ENCODE measurements at regions not wholly inside any gene's neighbourhood (a gene's known extent, or its start where the extent isn't known, plus 50 kb on each side); places are given as distances from the start of the nearest gene placed in this dataset.

DNA sequence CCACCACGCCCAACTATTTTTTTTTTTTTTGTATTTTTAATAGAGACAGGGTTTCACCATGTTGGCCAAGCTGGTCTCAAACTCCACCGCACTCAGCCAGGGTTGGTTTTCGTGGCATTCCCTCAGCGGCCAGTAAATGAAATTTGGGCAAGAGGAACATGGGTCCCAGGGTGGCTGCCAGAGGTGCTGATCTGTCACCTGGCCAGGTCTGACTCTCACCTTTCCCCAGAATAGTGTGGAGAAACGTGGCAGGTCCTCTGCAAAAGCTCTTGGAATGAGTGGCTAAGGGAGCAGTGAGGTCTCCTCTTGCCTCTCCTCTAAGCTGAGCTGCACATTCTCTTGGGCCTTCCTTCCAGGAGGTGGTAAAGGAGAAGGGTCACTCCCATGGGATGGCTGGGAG, 170.1 kb downstream of the IRX2 start:
- ChIA-PET POLR2A (no interaction called here), CTCF (no interaction called here)
- TF ChIP-seq EZH2 (IDR thresholded peaks at IDR 0.05; ENCODE audit: borderline replicate concordance, low read depth, low read length, severe bottlenecking) (no peak), MYC (IDR thresholded peaks at IDR 0.05; ENCODE audit: low read depth, low read length) (no peak), POLR2A (IDR thresholded peaks at IDR 0.05; ENCODE audit: low read depth, low read length) (no peak), FOS (IDR thresholded peaks at IDR 0.05; ENCODE audit: borderline replicate concordance, insufficient read depth, low read length) (no peak), JUN (IDR thresholded peaks at IDR 0.05; ENCODE audit: borderline replicate concordance, insufficient read depth, insufficient read length, low read depth) (no peak), POLR2AphosphoS5 (IDR thresholded peaks at IDR 0.05; ENCODE audit: insufficient read depth, low read depth, low read length) (no peak), GATA2 (IDR thresholded peaks at IDR 0.05; ENCODE audit: insufficient read depth, insufficient read length, low read depth, low read length) (no peak)
- TF ChIP-seq, protein P1, sequence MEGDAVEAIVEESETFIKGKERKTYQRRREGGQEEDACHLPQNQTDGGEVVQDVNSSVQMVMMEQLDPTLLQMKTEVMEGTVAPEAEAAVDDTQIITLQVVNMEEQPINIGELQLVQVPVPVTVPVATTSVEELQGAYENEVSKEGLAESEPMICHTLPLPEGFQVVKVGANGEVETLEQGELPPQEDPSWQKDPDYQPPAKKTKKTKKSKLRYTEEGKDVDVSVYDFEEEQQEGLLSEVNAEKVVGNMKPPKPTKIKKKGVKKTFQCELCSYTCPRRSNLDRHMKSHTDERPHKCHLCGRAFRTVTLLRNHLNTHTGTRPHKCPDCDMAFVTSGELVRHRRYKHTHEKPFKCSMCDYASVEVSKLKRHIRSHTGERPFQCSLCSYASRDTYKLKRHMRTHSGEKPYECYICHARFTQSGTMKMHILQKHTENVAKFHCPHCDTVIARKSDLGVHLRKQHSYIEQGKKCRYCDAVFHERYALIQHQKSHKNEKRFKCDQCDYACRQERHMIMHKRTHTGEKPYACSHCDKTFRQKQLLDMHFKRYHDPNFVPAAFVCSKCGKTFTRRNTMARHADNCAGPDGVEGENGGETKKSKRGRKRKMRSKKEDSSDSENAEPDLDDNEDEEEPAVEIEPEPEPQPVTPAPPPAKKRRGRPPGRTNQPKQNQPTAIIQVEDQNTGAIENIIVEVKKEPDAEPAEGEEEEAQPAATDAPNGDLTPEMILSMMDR (IDR thresholded peaks at IDR 0.05; ENCODE audit: extremely low read depth in 1 of 2, insufficient read depth in 1 of 2, low read depth in 1 of 2, low read length in 2 of 2): no peak
- TF ChIP-seq, protein P2, sequence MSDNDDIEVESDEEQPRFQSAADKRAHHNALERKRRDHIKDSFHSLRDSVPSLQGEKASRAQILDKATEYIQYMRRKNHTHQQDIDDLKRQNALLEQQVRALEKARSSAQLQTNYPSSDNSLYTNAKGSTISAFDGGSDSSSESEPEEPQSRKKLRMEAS (IDR thresholded peaks at IDR 0.05; ENCODE audit: insufficient read depth, insufficient read length): no peak
- peaks cover 5% of the 10 kb centered on the region for H3K9me3 ChIP-seq (replicated peaks; ENCODE audit: control insufficient read depth, insufficient read depth, low read length)
- H3K4me1 ChIP-seq (ENCODE audit: control insufficient read depth, extremely low read depth, insufficient read depth, low read length): no peaks in the 10 kb centered on the region
- no peaks in the 10 kb centered on the region for H3K79me2 ChIP-seq (ENCODE audit: control insufficient read depth, insufficient read depth, low read length)
- H3K9me1 ChIP-seq (replicated peaks; ENCODE audit: control insufficient read depth, extremely low read depth, insufficient read depth, low read length): no peaks in the 10 kb centered on the region
- no TSS peak for BruUV-seq (replicated peaks)
- H3K9ac ChIP-seq (replicated peaks; ENCODE audit: extremely low read depth, insufficient read depth, low read length): no peak overlapping the region
- no peaks in the 10 kb centered on the region for H3K27me3 ChIP-seq (ENCODE audit: control insufficient read depth in 2 of 2, insufficient read depth in 2 of 2, low read length in 2 of 2)
- intact Hi-C loops (cut with micrococcal nuclease): no loop called here
- dilution Hi-C loops (cut with MboI; ENCODE audit: extremely low pct_ligation_motif_present, low sequenced_read_pairs): no loop called here
- H3K36me3 ChIP-seq (ENCODE audit: control insufficient read depth in 2 of 2, extremely low read depth in 1 of 2, insufficient read depth in 2 of 2, low read length in 2 of 2): no peaks in the 10 kb centered on the region
- H3K27ac ChIP-seq (ENCODE audit: insufficient read depth, low read depth, low read length): no peak overlapping the region
- no peak overlapping the region for H3K4me3 ChIP-seq (replicated peaks in 1 of 3; ENCODE audit: insufficient read depth in 1 of 3, low read depth in 1 of 3, low read length in 3 of 3)
- H3K4me2 ChIP-seq (ENCODE audit: insufficient read depth, low read length): no peak overlapping the region
- DNase-seq (ENCODE audit: low read depth, low spot score): no peak
- FAIRE-seq: no peak
- H4K20me1 ChIP-seq (replicated peaks; ENCODE audit: control insufficient read depth, extremely low read depth, insufficient read depth, low read length): no peaks in the 10 kb centered on the region
- H2AFZ ChIP-seq (ENCODE audit: low read depth, low read length): no peak overlapping the region

Measured in endothelial cell of umbilical vein (primary cell).